OCI-LY7 (cell line): ENCODE measurements at regions not wholly inside any gene's neighbourhood (a gene's known extent, or its start where the extent isn't known, plus 50 kb on each side); places are given as distances from the start of the nearest gene placed in this dataset.

Source experiments
- BruUV-seq: library from RNA; stranded (reverse); fragments of 400-500 nt; replicated peaks from 2 replicates; lab custom pipeline; 2021; lab: Mats Ljungman, UMichigan
- CTCF ChIA-PET: fragments of 300-600 bp; sonication (Branson Sonifier 250); formaldehyde crosslinking; loops from one replicate; lab custom pipeline; 2022; ENCODE audit warnings: antibody characterized with exemption; ENCODE audit not compliant: unreplicated experiment; lab: Charles Lee
- POLR2A ChIA-PET: fragments of 300-600 bp; sonication (Branson Sonifier 250); formaldehyde crosslinking; loops from one replicate; lab custom pipeline; 2022; ENCODE audit warnings: antibody characterized with exemption; lab: Charles Lee
- DNase-seq: peaks from one replicate; pipeline ENCODE4 v3.0.0-alpha.2; 2015; ENCODE audit warnings: low spot score
- H2AFZ ChIP-seq: fragments of 200-600 bp; sonication (generic), shearing (Covaris generic); 2 replicates; pipeline ENCODE4 v1.6.1; 2014; ENCODE audit warnings: mild to moderate bottlenecking, antibody characterized with exemption, low read length, moderate library complexity
- H3K27ac ChIP-seq: fragments of 200-600 bp; sonication (generic); 2 replicates; pipeline ENCODE4 v1.5.1; 2014; ENCODE audit warnings: mixed run types, low read depth, mild to moderate bottlenecking, moderate library complexity, low read length, inconsistent platforms; ENCODE audit not compliant: poor library complexity, severe bottlenecking
- H3K36me3 ChIP-seq: fragments of 200-600 bp; sonication (generic); 2 replicates; pipeline ENCODE4 v1.6.1; 2014; ENCODE audit warnings: mild to moderate bottlenecking, antibody characterized with exemption, low read length, moderate library complexity, mixed read lengths; ENCODE audit not compliant: insufficient read depth
- H3K4me1 ChIP-seq: fragments of 200-600 bp; sonication (generic); 2 replicates; pipeline ENCODE4 v1.5.1; 2014; ENCODE audit warnings: mild to moderate bottlenecking, low read length; ENCODE audit not compliant: insufficient read depth, poor library complexity, severe bottlenecking
- H3K4me2 ChIP-seq: fragments of 200-600 bp; sonication (generic); 2 replicates; pipeline ENCODE4 v1.6.1; 2014; ENCODE audit warnings: mild to moderate bottlenecking, low read length
- H3K4me3 ChIP-seq: fragments of 200-600 bp; sonication (generic); 2 replicates; pipeline ENCODE4 v1.5.1; 2014; ENCODE audit warnings: mild to moderate bottlenecking, low read depth, low read length; ENCODE audit not compliant: poor library complexity, severe bottlenecking
- H3K79me2 ChIP-seq: fragments of 200-600 bp; sonication (generic); 2 replicates; pipeline ENCODE4 v1.6.1; 2016; ENCODE audit warnings: low read depth, mild to moderate bottlenecking, low read length, moderate library complexity, mixed read lengths; ENCODE audit not compliant: insufficient read depth
- H3K9me2 ChIP-seq: fragments of 200-600 bp; sonication (generic); 2 replicates; pipeline ENCODE4 v1.6.1; 2016; ENCODE audit warnings: mild to moderate bottlenecking, low read length, mixed read lengths; ENCODE audit not compliant: insufficient read depth
- H3K9me3 ChIP-seq: fragments of 200-600 bp; sonication (generic); 2 replicates; pipeline ENCODE4 v1.6.1; 2014; ENCODE audit warnings: mild to moderate bottlenecking, mixed run types, low read length, mixed read lengths
- H4K20me1 ChIP-seq: fragments of 200-600 bp; sonication (generic); 2 replicates; pipeline ENCODE4 v1.6.1; 2014; ENCODE audit warnings: mild to moderate bottlenecking, antibody characterized with exemption, low read length, moderate library complexity, mixed read lengths; ENCODE audit not compliant: insufficient read depth
- CTCF ChIP-seq: fragments of 200-600 bp; sonication (generic); conservative IDR thresholded peaks from 2 replicates; pipeline ENCODE4 v1.5.1; 2014; ENCODE audit warnings: mild to moderate bottlenecking, antibody characterized with exemption, low read length, moderate library complexity, mixed read lengths
- EZH2phosphoT487 ChIP-seq: fragments of 200-600 bp; sonication (generic); IDR thresholded peaks from 2 replicates; pipeline ENCODE4 v1.6.1; 2018; ENCODE audit warnings: low read depth, borderline replicate concordance, mild to moderate bottlenecking, mixed run types, antibody characterized with exemption, low read length, moderate library complexity, mixed read lengths
- intact Hi-C: fragments of 100-400 bp; cut with micrococcal nuclease; formaldehyde crosslinking; loops from one replicate; pipeline ENCODE4 v1.10.0; 2022; ENCODE audit not compliant: unreplicated experiment

GRCh38 chr5:172505403-172505759, 51.1 kb upstream of the SH3PXD2B start:
- TF ChIP-seq CTCF (no peak), EZH2phosphoT487 (no peak)
- CTCF ChIA-PET: no interaction called here
- no peak for DNase-seq
- H3K79me2 ChIP-seq: no peaks in the 10 kb centered on the region
- H3K36me3 ChIP-seq: no peaks in the 10 kb centered on the region
- POLR2A ChIA-PET: no interaction called here
- no peaks in the 10 kb centered on the region for H3K9me3 ChIP-seq
- no peaks in the 10 kb centered on the region for H3K9me2 ChIP-seq
- H3K4me3 ChIP-seq: no peak overlapping the region
- H2AFZ ChIP-seq: no peak overlapping the region
- H4K20me1 ChIP-seq: no peaks in the 10 kb centered on the region
- intact Hi-C loops: no loop called here
- no TSS peak for BruUV-seq
- H3K4me1 ChIP-seq: no peaks in the 10 kb centered on the region
- no peak overlapping the region for H3K27ac ChIP-seq
- H3K4me2 ChIP-seq: no peak overlapping the region

GRCh38 chr5:172504701-172505402, 50.5 kb upstream of the SH3PXD2B start:
- H3K9me2 ChIP-seq: no peaks in the 10 kb centered on the region
- no peaks in the 10 kb centered on the region for H4K20me1 ChIP-seq
- intact Hi-C loops: no loop called here
- TF ChIP-seq CTCF (no peak), EZH2phosphoT487 (no peak)
- H3K27ac ChIP-seq: no peak overlapping the region
- no peaks in the 10 kb centered on the region for H3K36me3 ChIP-seq
- ChIA-PET CTCF (no interaction called here), POLR2A (no interaction called here)
- no peaks in the 10 kb centered on the region for H3K4me1 ChIP-seq
- no peaks in the 10 kb centered on the region for H3K9me3 ChIP-seq
- DNase-seq: no peak
- no peak overlapping the region for H3K4me2 ChIP-seq
- BruUV-seq: no TSS peak
- no peak overlapping the region for H3K4me3 ChIP-seq
- H2AFZ ChIP-seq: no peak overlapping the region
- H3K79me2 ChIP-seq: no peaks in the 10 kb centered on the region

- no peaks in the 10 kb centered on the region for H3K4me1 ChIP-seq
- no peaks in the 10 kb centered on the region for H4K20me1 ChIP-seq
- no peaks in the 10 kb centered on the region for H3K79me2 ChIP-seq
- no peak overlapping the region for H2AFZ ChIP-seq
- H3K9me3 ChIP-seq: no peaks in the 10 kb centered on the region
- no TSS peak for BruUV-seq
- no peak overlapping the region for H3K27ac ChIP-seq
- H3K4me2 ChIP-seq: no peak overlapping the region
- no peak for DNase-seq
- CTCF ChIA-PET: no interaction called here
- H3K36me3 ChIP-seq: no peaks in the 10 kb centered on the region
- POLR2A ChIA-PET: no interaction called here
- H3K4me3 ChIP-seq: no peak overlapping the region
- no peak for TF ChIP-seq CTCF
- TF ChIP-seq EZH2phosphoT487: no peak
- no peaks in the 10 kb centered on the region for H3K9me2 ChIP-seq
- intact Hi-C loops: no loop called here
Measured at GRCh38 chr5:172503925-172504700, 49.8 kb upstream of the SH3PXD2B start.
